ENCODE measurements at regions not wholly inside any gene's neighbourhood (a gene's known extent, or its start where the extent isn't known, plus 50 kb on each side); places are given as distances from the start of the nearest gene placed in this dataset.

- Mint-ChIP-seq H3K4me3 (no peak overlapping the region), H3K36me3 (ENCODE audit: low read depth) (no peaks in the 10 kb centered on the region)
Measured at GRCh38 chr1:69504730-69505252, 62.9 kb upstream of the LRRC7 start.

GRCh38 chr1:69506311-69506710 lies 61.4 kb upstream of the LRRC7 start:
- H3K9me3 Mint-ChIP-seq: no peaks in the 10 kb centered on the region
- H3K4me3 Mint-ChIP-seq: no peak overlapping the region
- no peaks in the 10 kb centered on the region for H3K27me3 Mint-ChIP-seq (ENCODE audit: low read depth)

More at GRCh38 chr1:69504730-69505252, 62.9 kb upstream of the LRRC7 start:
- no peak for TF ChIP-seq CTCF (IDR thresholded peaks at IDR 0.05; ENCODE audit: unreplicated experiment in 3 of 3)
- H3K27ac Mint-ChIP-seq: no peak overlapping the region
- H3K27me3 Mint-ChIP-seq (ENCODE audit: low read depth): no peaks in the 10 kb centered on the region
- H3K9me3 Mint-ChIP-seq: no peaks in the 10 kb centered on the region
- H3K4me1 Mint-ChIP-seq: peaks cover 6% of the 10 kb centered on the region

GRCh38 chr1:69506721-69507120 lies 61.0 kb upstream of the LRRC7 start:
- TF ChIP-seq CTCF (IDR thresholded peaks at IDR 0.05; ENCODE audit: unreplicated experiment in 3 of 3): no peak
- Mint-ChIP-seq H3K4me3 (no peak overlapping the region), H3K27ac (peak overlapping the region in 1 of 3 experiments; percentile 61), H3K36me3 (ENCODE audit: low read depth) (no peaks in the 10 kb centered on the region), H3K4me1 (peaks cover 9% of the 10 kb centered on the region), H3K9me3 (no peaks in the 10 kb centered on the region), H3K27me3 (ENCODE audit: low read depth) (no peaks in the 10 kb centered on the region)

More at GRCh38 chr1:69506311-69506710, 61.4 kb upstream of the LRRC7 start:
- Mint-ChIP-seq H3K27ac (no peak overlapping the region), H3K36me3 (ENCODE audit: low read depth) (no peaks in the 10 kb centered on the region), H3K4me1 (peaks cover 6% of the 10 kb centered on the region)
- TF ChIP-seq CTCF (IDR thresholded peaks at IDR 0.05; ENCODE audit: unreplicated experiment in 3 of 3): no peak

- peaks cover 12% of the 10 kb centered on the region for H3K4me1 Mint-ChIP-seq
- no peak overlapping the region for H3K27ac Mint-ChIP-seq
- no peaks in the 10 kb centered on the region for H3K9me3 Mint-ChIP-seq
- H3K36me3 Mint-ChIP-seq (ENCODE audit: low read depth): no peaks in the 10 kb centered on the region
- no peak for TF ChIP-seq CTCF (IDR thresholded peaks at IDR 0.05; ENCODE audit: unreplicated experiment in 3 of 3)
- no peak overlapping the region for H3K4me3 Mint-ChIP-seq
- H3K27me3 Mint-ChIP-seq (ENCODE audit: low read depth): no peaks in the 10 kb centered on the region
Measured at GRCh38 chr1:69510026-69510425, 57.7 kb upstream of the LRRC7 start.

DNA sequence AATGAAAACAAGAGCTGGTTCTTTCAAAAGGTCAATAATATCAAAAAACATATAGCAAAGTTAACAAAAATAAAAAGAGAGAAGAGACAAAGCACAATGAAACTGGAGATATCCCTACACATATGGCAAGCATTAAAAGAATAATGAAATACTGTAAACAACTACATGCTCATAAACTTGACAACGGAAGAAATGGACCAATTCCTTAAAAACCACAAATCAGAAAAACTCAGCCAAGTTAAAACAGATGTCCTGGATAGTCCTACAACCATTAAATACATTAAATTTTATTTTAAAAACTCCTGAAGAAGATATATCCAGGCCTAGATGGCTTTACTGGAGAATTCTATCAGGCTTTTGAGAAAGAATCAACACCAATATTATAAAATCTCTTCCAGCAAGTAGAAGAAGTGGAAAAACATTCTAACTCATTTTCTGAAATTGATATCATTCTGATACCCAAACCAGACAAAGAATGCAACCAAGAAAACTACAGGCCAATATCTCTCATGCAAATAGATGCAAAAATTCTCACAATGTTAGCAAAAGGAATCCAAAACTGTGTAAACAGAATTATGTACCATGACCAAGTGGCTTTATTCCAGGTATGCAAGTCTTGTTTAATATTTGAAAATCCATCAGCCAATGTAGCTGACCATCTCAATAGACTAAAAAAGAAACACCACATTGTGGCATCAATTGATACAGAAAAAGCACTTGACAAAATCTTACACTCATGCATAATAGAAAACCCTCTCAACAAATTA lies 56.1 kb upstream of the LRRC7 start:
- Mint-ChIP-seq H3K27me3 (ENCODE audit: low read depth) (no peaks in the 10 kb centered on the region), H3K36me3 (ENCODE audit: low read depth) (no peaks in the 10 kb centered on the region), H3K4me1 (peaks cover 12% of the 10 kb centered on the region), H3K9me3 (no peaks in the 10 kb centered on the region), H3K27ac (peak overlapping the region; percentile 7 to 51 (median 22)), H3K4me3 (no peak overlapping the region)
- TF ChIP-seq CTCF (IDR thresholded peaks at IDR 0.05; ENCODE audit: unreplicated experiment in 3 of 3): no peak

DNA sequence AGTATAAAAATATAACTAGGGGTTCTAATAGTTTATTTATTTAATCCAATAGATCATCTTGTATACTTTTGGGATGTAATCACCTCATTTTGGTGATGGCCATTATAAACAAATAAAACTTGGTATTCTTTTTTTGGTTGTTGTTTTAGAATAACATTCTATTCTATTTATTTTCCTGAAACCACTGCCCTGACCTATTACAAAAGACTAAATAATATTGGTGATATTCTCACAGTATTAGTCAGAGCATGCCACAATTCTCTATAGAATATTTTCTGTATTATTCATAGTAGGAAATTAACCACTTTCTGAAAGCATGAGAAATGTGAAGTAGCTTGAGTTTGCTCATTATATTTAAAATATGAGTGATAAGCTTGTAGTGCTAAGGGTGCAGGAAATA lies 54.1 kb upstream of the LRRC7 start:
- Mint-ChIP-seq H3K4me3 (no peak overlapping the region), H3K27me3 (ENCODE audit: low read depth) (no peaks in the 10 kb centered on the region), H3K9me3 (no peaks in the 10 kb centered on the region), H3K36me3 (ENCODE audit: low read depth) (no peaks in the 10 kb centered on the region), H3K27ac (no peak overlapping the region), H3K4me1 (peaks cover 6% of the 10 kb centered on the region)
- no peak for TF ChIP-seq CTCF (IDR thresholded peaks at IDR 0.05; ENCODE audit: unreplicated experiment in 3 of 3)

Measured in nephron (organoid).